OCI-LY7 (cell line): ENCODE measurements at regions not wholly inside any gene's neighbourhood (a gene's known extent, or its start where the extent isn't known, plus 50 kb on each side); places are given as distances from the start of the nearest gene placed in this dataset.

Experiments
- CTCF ChIP-seq: fragments of 200-600 bp; sonication (generic); conservative IDR thresholded peaks from 2 replicates; pipeline ENCODE4 v1.5.1; 2014; ENCODE audit warnings: mild to moderate bottlenecking, antibody characterized with exemption, low read length, moderate library complexity, mixed read lengths
- EZH2phosphoT487 ChIP-seq: fragments of 200-600 bp; sonication (generic); IDR thresholded peaks from 2 replicates; pipeline ENCODE4 v1.6.1; 2018; ENCODE audit warnings: low read depth, borderline replicate concordance, mild to moderate bottlenecking, mixed run types, antibody characterized with exemption, low read length, moderate library complexity, mixed read lengths

GRCh38 chr3:168828536-168828935 is 732.8 kb upstream of the GOLIM4 start:
- TF ChIP-seq CTCF (no peak), EZH2phosphoT487 (no peak)
